ENCODE measurements at regions not wholly inside any gene's neighbourhood (a gene's known extent, or its start where the extent isn't known, plus 50 kb on each side); places are given as distances from the start of the nearest gene placed in this dataset.
A peak's percentile ranks its signal among the peaks of the same experiment; 100 is the strongest.

GRCh38 chr1:168939110-168939946 is 167.2 kb upstream of the ATP1B1 start:
- no peak for TF ChIP-seq POU2F2 (IDR thresholded peaks at IDR 0.05; ENCODE audit: low read depth, low read length)
- TF ChIP-seq PAX5 (IDR thresholded peaks at IDR 0.05; ENCODE audit: insufficient read depth, low read length, severe bottlenecking), result no peak
- no peak for TF ChIP-seq TAF1 (IDR thresholded peaks at IDR 0.05; ENCODE audit: low read depth, low read length)
- no peak for TF ChIP-seq POLR2A (IDR thresholded peaks at IDR 0.05; ENCODE audit: low read depth, low read length)
- no peak for TF ChIP-seq SPI1 (IDR thresholded peaks at IDR 0.05; ENCODE audit: low read depth, low read length)
- no peak for TF ChIP-seq POLR2AphosphoS5 (IDR thresholded peaks at IDR 0.05; ENCODE audit: low read depth, low read length)
- FAIRE-seq, result peak; percentile 77
- no peak for DNase-seq (ENCODE audit: insufficient read length, low spot score)

GRCh38 chr1:168939947-168940223 is 166.6 kb upstream of the ATP1B1 start:
- TF ChIP-seq TAF1 (IDR thresholded peaks at IDR 0.05; ENCODE audit: low read depth, low read length) (no peak), POLR2AphosphoS5 (IDR thresholded peaks at IDR 0.05; ENCODE audit: low read depth, low read length) (no peak), PAX5 (IDR thresholded peaks at IDR 0.05; ENCODE audit: insufficient read depth, low read length, severe bottlenecking) (no peak), POU2F2 (IDR thresholded peaks at IDR 0.05; ENCODE audit: low read depth, low read length) (no peak), POLR2A (IDR thresholded peaks at IDR 0.05; ENCODE audit: low read depth, low read length) (no peak), SPI1 (IDR thresholded peaks at IDR 0.05; ENCODE audit: low read depth, low read length) (no peak)
- DNase-seq (ENCODE audit: insufficient read length, low spot score) (no peak), FAIRE-seq (no peak)

DNA sequence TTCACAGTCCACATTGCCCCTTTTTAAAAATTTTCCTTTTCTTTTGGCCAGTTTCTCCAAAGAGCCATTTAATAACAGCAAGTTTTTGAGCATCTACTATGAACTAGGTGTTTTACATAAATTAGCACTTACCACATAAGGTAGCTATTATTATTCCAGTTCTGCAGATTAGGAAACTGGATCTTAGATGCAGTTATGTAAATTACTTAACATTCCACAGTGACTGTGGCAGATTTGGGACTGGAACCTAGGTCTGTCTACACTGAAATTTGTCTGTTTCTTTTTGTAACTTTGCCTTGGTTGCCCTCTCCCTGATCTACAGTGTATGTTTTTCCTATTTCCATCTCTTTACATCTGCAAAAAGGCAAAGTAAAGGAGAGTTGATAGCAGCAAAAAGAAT is 164.8 kb upstream of the ATP1B1 start:
- no peak for FAIRE-seq
- no peak for TF ChIP-seq SPI1 (IDR thresholded peaks at IDR 0.05; ENCODE audit: low read depth, low read length)
- TF ChIP-seq POU2F2 (IDR thresholded peaks at IDR 0.05; ENCODE audit: low read depth, low read length), result no peak
- TF ChIP-seq TAF1 (IDR thresholded peaks at IDR 0.05; ENCODE audit: low read depth, low read length), result no peak
- TF ChIP-seq PAX5 (IDR thresholded peaks at IDR 0.05; ENCODE audit: insufficient read depth, low read length, severe bottlenecking), result no peak
- no peak for TF ChIP-seq POLR2A (IDR thresholded peaks at IDR 0.05; ENCODE audit: low read depth, low read length)
- no peak for TF ChIP-seq POLR2AphosphoS5 (IDR thresholded peaks at IDR 0.05; ENCODE audit: low read depth, low read length)
- DNase-seq (ENCODE audit: insufficient read length, low spot score), result no peak

DNA sequence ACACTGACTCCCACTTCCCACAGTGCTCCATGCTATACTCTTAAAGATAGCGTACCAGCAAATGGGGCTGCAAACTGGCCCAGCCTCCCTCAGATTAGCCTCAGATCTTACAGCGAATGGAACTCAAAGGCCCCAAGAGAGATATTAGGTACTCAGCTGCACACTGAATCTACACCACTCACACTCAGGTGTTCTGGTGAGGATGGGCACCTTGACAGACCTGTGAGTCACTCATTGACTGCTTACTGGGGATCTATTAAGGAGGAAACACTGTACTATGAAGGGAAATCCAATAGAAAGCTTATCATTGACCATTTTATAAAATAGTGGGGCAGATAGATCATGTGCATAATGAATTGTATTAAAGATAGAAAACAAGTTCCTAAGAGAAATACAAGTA is 164.3 kb upstream of the ATP1B1 start:
- DNase-seq (ENCODE audit: insufficient read length, low spot score) (no peak), FAIRE-seq (no peak)
- TF ChIP-seq POU2F2 (IDR thresholded peaks at IDR 0.05; ENCODE audit: low read depth, low read length) (no peak), PAX5 (IDR thresholded peaks at IDR 0.05; ENCODE audit: insufficient read depth, low read length, severe bottlenecking) (no peak), TAF1 (IDR thresholded peaks at IDR 0.05; ENCODE audit: low read depth, low read length) (no peak), POLR2A (IDR thresholded peaks at IDR 0.05; ENCODE audit: low read depth, low read length) (no peak), POLR2AphosphoS5 (IDR thresholded peaks at IDR 0.05; ENCODE audit: low read depth, low read length) (no peak), SPI1 (IDR thresholded peaks at IDR 0.05; ENCODE audit: low read depth, low read length) (no peak)

DNA sequence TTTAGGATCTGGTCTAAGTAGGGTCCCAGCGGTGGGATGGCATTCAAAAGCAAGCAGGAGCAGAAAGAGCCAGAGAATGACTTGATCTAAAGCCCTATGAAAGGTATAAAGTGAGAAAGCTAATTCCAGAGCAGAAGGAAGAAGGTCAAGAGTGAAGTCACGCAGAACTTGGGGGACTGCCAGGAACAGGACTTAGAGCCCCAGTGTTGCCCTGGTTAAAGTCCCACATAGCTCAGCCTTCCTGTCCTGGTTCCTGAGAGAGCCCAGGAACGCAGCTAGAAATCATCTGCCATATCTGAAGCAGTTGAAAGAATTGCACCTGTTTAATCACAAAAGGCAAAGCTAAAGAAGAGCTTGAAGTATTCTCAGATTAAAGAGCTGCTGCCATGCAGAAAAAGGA is 160.6 kb upstream of the ATP1B1 start:
- no peak for TF ChIP-seq POLR2AphosphoS5 (IDR thresholded peaks at IDR 0.05; ENCODE audit: low read depth, low read length)
- TF ChIP-seq SPI1 (IDR thresholded peaks at IDR 0.05; ENCODE audit: low read depth, low read length), result no peak
- TF ChIP-seq TAF1 (IDR thresholded peaks at IDR 0.05; ENCODE audit: low read depth, low read length), result no peak
- TF ChIP-seq POU2F2 (IDR thresholded peaks at IDR 0.05; ENCODE audit: low read depth, low read length), result no peak
- TF ChIP-seq PAX5 (IDR thresholded peaks at IDR 0.05; ENCODE audit: insufficient read depth, low read length, severe bottlenecking), result no peak
- TF ChIP-seq POLR2A (IDR thresholded peaks at IDR 0.05; ENCODE audit: low read depth, low read length), result no peak
- DNase-seq (ENCODE audit: insufficient read length, low spot score), result no peak
- no peak for FAIRE-seq

- DNase-seq (ENCODE audit: insufficient read length, low spot score), result no peak
- no peak for FAIRE-seq
- TF ChIP-seq POU2F2 (IDR thresholded peaks at IDR 0.05; ENCODE audit: low read depth, low read length), result no peak
Observed at GRCh38 chr1:168947041-168947440, 159.4 kb upstream of the ATP1B1 start.

GRCh38 chr1:168949672-168950071 is 156.8 kb upstream of the ATP1B1 start:
- FAIRE-seq, result no peak
- DNase-seq (ENCODE audit: insufficient read length, low spot score), result no peak
- no peak for TF ChIP-seq POLR2AphosphoS5 (IDR thresholded peaks at IDR 0.05; ENCODE audit: low read depth, low read length)
- no peak for TF ChIP-seq POU2F2 (IDR thresholded peaks at IDR 0.05; ENCODE audit: low read depth, low read length)
- no peak for TF ChIP-seq SPI1 (IDR thresholded peaks at IDR 0.05; ENCODE audit: low read depth, low read length)
- no peak for TF ChIP-seq TAF1 (IDR thresholded peaks at IDR 0.05; ENCODE audit: low read depth, low read length)
- TF ChIP-seq POLR2A (IDR thresholded peaks at IDR 0.05; ENCODE audit: low read depth, low read length), result no peak
- no peak for TF ChIP-seq PAX5 (IDR thresholded peaks at IDR 0.05; ENCODE audit: insufficient read depth, low read length, severe bottlenecking)

DNA sequence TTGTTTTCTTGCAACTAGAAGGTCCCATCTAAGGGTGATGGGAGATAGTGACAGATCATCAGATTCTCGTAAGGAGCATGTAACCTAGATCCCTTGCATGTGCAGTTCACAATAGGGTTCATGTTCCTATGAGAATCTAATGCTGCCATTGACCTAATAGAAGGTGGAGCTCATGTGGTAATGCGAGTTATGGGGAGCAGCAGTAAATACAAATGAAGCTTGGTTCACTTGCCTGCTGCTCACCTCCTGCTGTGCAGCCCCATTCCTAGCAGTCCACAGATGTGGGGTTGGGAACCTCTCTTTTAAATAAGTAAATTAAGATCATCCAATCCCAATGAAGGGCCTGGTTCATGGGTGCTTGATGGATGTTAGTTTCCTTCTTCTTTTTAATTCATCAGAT is 148.7 kb upstream of the ATP1B1 start:
- DNase-seq (ENCODE audit: insufficient read length, low spot score) (no peak), FAIRE-seq (no peak)
- no peak for TF ChIP-seq SPI1 (IDR thresholded peaks at IDR 0.05; ENCODE audit: low read depth, low read length)
- no peak for TF ChIP-seq POU2F2 (IDR thresholded peaks at IDR 0.05; ENCODE audit: low read depth, low read length)
- no peak for TF ChIP-seq PAX5 (IDR thresholded peaks at IDR 0.05; ENCODE audit: insufficient read depth, low read length, severe bottlenecking)
- no peak for TF ChIP-seq TAF1 (IDR thresholded peaks at IDR 0.05; ENCODE audit: low read depth, low read length)
- TF ChIP-seq POLR2A (IDR thresholded peaks at IDR 0.05; ENCODE audit: low read depth, low read length), result no peak
- no peak for TF ChIP-seq POLR2AphosphoS5 (IDR thresholded peaks at IDR 0.05; ENCODE audit: low read depth, low read length)

- DNase-seq (ENCODE audit: insufficient read length, low spot score) (no peak), FAIRE-seq (no peak)
- TF ChIP-seq TAF1 (IDR thresholded peaks at IDR 0.05; ENCODE audit: low read depth, low read length) (no peak), PAX5 (IDR thresholded peaks at IDR 0.05; ENCODE audit: insufficient read depth, low read length, severe bottlenecking) (no peak), POLR2A (IDR thresholded peaks at IDR 0.05; ENCODE audit: low read depth, low read length) (no peak), POLR2AphosphoS5 (IDR thresholded peaks at IDR 0.05; ENCODE audit: low read depth, low read length) (no peak), SPI1 (IDR thresholded peaks at IDR 0.05; ENCODE audit: low read depth, low read length) (no peak), POU2F2 (IDR thresholded peaks at IDR 0.05; ENCODE audit: low read depth, low read length) (no peak)
Observed at GRCh38 chr1:168958562-168959289, 147.8 kb upstream of the ATP1B1 start.
